C4-2B (cell line): ENCODE measurements at regions not wholly inside any gene's neighbourhood (a gene's known extent, or its start where the extent isn't known, plus 50 kb on each side); places are given as distances from the start of the nearest gene placed in this dataset.

Experiments
- H3K27ac ChIP-seq: fragments of 450-650 bp; 2 replicates; pipeline ENCODE4 v1.5.1; 2017
- ZFX ChIP-seq: fragments of 450-650 bp; IDR thresholded peaks from 2 replicates; pipeline ENCODE4 v1.6.1; 2017
- TF ChIP-seq, protein P1 (sequence below): fragments of 450-650 bp; conservative IDR thresholded peaks from 2 replicates; pipeline ENCODE4 v1.5.1; 2017; ENCODE audit warnings: mild to moderate bottlenecking

DNA sequence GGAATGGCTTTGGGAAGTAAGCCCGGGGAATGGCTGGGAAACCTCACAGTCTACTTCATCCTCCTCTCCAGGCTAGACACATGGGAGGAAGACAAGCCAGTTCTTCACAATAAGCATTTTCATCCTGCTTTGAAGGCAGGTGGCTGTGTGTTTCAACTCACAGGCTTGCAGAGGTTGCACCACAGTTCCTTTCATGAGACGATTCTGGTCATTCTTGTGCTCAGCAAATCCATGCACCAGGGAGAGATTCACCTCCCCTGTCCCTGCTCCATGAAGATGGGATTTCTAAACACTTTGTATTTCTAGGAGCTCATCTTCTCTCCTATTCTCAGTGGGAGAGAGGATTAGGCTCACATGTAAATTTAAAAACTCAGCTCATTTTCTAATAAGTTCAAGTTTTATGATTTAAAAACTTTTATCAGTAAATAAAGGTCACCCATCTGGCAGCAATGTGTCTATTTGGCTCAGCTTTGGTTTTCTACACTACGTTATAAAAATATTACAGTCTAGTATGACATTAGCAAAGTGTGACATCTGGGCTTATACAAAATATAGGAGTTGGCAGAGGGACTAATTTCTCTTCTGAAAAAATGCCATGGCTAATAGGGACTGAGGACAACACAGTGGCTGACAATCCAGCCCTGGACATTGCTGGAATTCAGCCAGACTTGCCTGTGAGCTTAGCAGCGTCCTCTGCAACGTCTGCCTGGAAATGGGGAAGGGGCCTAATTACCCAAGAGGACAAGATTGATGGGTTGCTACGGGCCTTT, 283.2 kb upstream of the SLC10A2 start:
- no peak for TF ChIP-seq ZFX
- TF ChIP-seq, protein P1, sequence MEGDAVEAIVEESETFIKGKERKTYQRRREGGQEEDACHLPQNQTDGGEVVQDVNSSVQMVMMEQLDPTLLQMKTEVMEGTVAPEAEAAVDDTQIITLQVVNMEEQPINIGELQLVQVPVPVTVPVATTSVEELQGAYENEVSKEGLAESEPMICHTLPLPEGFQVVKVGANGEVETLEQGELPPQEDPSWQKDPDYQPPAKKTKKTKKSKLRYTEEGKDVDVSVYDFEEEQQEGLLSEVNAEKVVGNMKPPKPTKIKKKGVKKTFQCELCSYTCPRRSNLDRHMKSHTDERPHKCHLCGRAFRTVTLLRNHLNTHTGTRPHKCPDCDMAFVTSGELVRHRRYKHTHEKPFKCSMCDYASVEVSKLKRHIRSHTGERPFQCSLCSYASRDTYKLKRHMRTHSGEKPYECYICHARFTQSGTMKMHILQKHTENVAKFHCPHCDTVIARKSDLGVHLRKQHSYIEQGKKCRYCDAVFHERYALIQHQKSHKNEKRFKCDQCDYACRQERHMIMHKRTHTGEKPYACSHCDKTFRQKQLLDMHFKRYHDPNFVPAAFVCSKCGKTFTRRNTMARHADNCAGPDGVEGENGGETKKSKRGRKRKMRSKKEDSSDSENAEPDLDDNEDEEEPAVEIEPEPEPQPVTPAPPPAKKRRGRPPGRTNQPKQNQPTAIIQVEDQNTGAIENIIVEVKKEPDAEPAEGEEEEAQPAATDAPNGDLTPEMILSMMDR, result no peak
- no peak overlapping the region for H3K27ac ChIP-seq

DNA sequence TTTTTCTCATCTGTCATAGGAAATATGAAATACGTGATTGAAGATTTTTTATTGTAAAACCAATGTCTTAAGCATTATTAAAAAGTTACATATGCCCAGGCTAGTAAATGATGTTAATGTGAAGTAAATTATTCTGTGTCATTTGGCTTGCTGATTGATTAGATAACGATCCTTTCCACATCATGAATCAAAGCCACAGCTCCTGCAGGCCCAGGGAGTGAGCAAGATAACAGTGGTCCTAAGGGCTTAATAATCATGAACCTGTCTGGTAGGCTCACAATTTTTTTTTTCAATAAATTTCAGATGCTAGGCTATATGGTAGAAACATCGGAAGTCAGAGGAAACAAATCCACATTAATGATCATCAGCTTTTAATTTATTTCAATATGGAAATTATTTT, 269.0 kb upstream of the SLC10A2 start:
- no peak for TF ChIP-seq ZFX
- TF ChIP-seq, protein P1, result no peak
- no peak overlapping the region for H3K27ac ChIP-seq

DNA sequence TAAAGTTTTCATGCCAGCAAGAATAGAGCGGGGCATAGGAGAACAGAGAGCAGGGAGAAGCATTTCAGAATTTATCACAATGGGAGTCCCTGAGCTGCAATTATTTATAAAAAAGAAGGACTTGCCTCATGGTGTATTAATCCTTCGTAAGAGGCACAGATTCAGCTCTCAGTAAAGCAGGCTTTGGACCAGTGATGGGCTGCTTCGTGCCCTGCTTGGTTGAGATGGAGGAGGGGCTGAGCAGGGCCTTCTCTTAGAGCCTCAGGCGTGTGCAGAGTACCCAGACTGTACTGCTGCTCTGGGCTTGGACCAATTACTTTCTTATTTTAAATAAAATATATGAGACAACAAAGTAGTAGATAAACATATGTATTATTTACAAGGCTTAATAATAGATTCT, 265.7 kb upstream of the SLC10A2 start:
- H3K27ac ChIP-seq, result no peak overlapping the region
- no peak for TF ChIP-seq ZFX
- TF ChIP-seq, protein P1, result no peak

DNA sequence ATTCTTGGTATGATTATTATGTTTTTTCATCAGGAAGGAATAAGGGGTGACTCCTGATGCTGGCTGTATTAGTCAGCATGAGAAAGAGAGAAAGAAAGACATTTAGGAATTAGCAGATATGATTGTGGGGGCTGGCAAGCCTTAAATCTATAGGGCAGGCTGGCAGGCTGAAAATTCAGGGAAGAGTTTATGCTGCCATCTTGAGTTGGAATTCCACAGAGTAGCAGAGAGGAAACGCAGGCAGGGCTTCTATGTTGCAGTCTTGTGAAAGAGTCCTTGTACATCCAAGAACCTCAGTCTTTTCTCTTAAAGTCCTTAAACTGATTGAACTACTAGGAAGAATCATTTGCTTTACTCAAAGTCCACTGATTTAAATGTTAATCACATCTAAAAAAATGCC, 262.7 kb upstream of the SLC10A2 start:
- no peak for TF ChIP-seq ZFX
- TF ChIP-seq, protein P1, result no peak
- H3K27ac ChIP-seq, result no peak overlapping the region

DNA sequence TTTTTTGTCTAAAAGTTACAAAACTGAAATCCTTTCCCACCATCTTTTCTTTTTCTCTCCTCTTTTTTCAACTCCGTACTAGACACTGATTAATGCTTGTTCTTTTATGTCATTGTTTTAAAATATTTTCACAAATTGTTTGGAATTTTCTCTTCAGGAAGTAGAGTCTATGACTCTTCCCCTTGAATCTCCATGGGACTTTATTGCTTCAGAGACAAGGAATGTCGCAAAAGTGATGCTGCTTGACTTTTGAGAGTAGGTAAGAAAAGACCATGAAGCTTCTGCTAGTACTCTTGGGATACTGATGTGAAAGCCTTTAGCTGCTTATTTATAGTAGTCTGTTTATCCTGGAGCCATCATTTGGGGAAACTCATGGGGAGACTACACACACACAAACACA, 260.1 kb upstream of the SLC10A2 start:
- no peak for TF ChIP-seq ZFX
- TF ChIP-seq, protein P1, result no peak
- H3K27ac ChIP-seq, result no peak overlapping the region

DNA sequence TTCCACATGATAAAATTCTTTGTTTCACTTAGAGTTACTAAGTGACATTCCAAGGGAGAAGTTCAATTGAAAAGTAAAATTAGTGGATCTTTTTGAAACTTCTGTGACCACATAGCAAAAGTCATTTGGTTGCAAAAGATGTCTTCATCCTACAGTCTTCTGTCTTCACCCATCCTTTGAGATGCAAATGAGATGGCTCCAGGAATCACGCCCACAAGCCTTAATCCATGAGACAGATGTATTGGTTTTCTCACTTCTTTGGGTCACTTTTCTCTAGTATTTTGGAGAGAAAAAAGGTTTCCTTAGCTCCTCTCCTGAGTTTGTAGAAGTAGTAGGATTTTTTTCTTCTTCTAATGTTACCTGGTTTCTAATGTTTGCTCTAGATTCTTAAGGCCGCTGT, 259.5 kb upstream of the SLC10A2 start:
- TF ChIP-seq ZFX, result no peak
- TF ChIP-seq, protein P1, result no peak

DNA sequence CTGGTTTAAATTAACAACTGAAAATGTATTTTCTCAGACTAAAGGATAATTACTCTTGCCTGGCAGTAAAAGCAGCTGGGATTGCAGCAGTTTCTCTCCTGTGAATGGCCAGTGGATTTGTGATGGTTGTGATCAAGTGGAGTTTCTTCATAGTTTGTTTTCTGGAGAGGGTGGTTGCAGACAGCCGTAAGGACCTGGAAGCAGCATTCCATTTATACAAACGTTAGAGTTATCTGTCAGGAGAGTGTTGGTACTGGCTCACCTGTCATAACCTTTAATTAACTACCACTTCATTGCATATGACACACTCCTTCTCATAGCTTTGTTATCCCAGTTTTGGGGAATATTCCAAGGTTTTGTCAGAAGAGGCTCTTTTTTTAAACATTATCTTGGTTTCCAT, 258.4 kb upstream of the SLC10A2 start:
- TF ChIP-seq, protein P1, result no peak
- TF ChIP-seq ZFX, result no peak

More for the DNA sequence above, 259.5 kb upstream of the SLC10A2 start:
- no peak overlapping the region for H3K27ac ChIP-seq

More for the DNA sequence above, 258.4 kb upstream of the SLC10A2 start:
- no peak overlapping the region for H3K27ac ChIP-seq
